DMS 273 (cell line): ENCODE measurements at regions not wholly inside any gene's neighbourhood (a gene's known extent, or its start where the extent isn't known, plus 50 kb on each side); places are given as distances from the start of the nearest gene placed in this dataset.
"Not testable (repeated sequence)": the region's sequence is repeated elsewhere in the genome, so short reads cannot be mapped to it uniquely, and the experiment has no call there.

ENCODE experiments used
- DNase-seq: peaks from one replicate; lab custom pipeline; 2025; ENCODE audit not compliant: unreplicated experiment; lab: John Stamatoyannopoulos, UW

DNA sequence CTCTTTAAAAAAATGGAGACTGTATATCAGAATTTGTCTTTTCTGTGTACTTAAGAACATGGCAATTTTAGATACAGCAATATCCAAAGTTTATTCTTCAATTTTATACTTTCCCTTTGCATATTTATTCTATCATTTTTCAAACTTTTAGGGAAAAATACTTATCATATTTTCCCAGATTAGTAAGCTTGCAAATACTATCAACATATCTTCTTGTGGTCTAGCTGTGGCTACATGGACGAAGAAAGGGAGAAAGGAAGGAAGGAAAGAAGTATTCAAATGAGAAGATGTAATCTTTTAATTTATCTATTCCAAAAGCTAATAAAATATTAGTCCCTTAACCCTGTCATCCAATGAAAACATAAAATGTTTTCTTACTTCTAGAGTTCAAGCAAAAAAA lies 797.8 kb upstream of the GALNTL6 start:
- no peak for DNase-seq

DNA sequence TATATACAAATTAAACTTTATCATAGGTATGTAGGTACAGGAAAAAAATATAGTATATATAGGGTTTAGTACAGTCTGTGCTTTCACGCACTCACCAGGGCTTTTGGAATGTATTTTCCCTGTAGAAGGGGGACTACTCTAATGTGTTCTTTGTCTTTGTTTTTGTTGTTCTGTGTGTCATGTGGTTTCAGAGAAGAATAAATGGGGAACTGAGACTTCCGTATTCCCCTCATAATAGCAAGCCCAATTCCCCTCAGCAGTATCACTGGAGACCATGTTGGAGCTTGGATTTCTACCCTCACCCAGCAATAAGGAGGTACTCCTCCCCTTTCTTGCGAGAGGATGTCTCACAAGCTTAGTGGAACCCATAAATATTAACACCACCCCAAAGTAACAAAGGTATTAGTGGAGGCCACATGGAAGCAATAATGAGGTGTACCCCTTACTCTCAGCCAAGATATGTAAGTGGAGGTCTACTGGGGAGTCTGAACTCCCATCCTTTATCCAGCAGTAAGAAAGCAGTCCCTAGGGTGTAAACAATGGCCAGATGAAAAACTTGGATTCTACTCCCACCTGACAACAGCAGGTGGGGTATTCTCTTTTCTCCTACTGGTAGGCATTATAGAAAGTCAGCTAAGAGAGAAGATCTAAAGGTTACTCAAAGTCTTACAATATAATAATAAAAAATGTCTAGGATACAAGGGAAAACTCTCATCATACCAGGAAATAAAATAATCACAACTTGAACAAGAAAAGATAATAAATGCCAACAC lies 805.4 kb upstream of the GALNTL6 start:
- DNase-seq: no peak

DNA sequence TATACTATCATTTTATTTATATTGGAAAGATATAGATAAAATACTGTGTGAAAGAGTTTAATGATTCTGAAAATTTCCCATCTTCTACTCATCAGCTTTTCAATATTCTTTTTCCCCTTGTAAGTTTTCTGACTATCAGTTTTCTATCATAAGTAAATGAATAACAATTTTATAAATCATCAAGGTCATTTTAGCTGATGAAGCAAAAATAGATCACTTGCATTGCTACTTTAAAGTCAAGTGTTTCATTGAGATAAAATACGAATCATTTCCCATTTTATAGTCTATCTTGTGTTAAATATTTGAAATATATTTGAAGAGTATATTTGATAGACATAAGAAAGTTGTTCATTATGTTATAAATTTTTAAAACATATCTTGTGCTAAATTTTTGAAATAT lies 811.0 kb upstream of the GALNTL6 start:
- no peak for DNase-seq

DNA sequence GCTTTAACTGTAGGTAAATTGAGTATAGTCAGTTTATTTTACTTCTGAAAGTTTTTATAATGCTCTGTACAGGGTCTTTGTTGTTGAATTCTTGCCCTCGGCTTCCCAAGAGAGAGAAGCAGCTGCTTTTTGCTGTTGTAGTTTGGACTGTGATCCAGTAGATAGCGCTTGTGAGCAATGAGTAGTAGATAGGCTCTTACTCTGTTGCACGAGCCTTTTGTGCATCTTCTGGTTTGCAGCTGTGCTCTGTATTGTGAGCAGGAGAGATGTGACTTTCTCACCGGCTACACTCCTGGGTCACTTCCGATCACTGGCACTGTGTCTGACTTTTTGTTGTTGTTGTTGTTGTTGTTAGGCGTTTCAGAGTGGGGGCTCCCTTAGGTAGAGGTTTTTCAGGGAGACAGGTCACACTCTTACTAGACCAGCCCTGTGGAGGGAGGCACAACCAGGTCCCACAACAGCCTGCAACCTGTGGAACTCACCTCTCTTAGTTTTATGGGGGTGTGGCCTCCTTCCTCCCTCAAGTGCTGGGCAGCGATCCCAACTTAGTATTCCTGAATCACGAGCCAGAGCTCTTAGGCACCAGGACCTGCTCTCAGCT lies 822.1 kb upstream of the GALNTL6 start:
- DNase-seq: peak; percentile 41

DNA sequence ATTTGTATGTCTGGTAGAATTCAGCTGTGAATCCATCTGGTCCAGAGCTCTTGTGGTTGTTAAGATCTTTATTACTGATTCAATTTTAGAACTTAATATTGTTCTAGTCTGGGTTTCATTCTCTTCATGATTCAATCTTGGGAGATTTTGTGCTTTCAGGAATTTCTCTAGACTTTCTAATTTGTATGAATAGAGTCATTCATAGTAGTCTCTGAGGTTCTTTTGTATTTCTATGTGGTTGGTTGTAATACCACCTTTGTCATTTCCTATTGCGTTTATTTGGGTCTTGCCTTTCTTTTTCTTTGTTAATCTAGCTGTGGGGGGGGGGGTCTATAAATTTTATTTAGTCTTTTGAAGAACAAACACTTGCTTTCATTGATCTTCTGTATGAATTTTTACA lies 824.8 kb upstream of the GALNTL6 start:
- no peak for DNase-seq

DNA sequence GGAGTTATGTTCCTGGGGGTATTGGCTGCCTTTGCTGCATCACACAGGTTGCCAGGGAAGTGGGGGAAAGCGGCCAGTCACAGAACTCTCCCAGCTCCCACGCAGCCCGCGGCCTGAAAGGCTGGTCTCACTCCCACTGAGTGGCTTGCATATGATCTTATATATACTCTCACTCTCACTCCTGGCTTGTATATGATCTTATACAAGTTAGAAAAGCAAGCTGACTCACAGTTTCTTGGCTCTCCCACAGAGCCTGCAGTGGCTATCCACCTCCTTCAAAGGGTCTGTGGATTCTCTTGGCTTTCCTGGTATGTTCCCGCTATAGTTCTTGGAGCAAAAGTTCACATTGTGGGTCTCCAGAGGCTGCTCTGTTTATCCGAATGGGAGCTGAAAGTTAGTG lies 833.5 kb upstream of the GALNTL6 start:
- no peak for DNase-seq

DNA sequence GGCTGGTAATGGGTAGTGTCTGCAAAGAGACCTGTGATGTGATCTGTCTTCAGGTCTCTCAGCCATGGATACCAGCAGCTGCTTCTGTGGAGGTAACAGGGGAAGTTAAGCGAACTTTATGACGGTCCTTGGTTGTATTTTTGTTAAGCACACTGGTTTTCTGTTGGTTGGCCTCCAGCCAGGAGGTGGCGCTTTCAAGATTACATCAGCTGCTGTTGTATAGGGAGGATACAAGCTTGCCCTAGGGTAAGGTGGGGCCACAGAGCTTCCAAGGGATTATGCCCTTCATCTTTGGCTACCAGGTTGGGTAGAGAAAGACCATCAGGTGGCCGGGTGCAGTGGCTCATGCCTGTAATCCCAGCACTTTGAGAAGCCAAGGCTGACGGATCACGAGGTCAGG lies 834.2 kb upstream of the GALNTL6 start:
- no peak for DNase-seq

DNA sequence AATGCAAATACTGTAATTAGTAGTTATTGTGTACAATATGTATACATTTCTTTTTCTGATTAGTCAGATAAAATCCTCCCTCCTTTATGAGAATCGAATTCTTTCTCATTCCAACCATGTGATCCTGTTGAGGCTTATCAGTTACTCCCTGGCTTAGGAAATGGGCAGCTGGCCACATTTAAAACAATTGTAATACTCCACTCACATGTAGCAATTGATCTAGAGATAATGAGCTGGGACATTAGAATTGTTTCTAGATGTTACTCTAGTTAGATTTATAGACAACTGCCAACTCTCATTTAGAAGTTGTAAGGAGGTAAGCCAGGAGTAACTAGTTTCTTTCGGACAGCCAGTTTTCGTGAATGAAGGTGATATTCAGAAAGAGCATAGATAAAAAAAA lies 859.3 kb upstream of the AADAT start:
- DNase-seq: no peak

DNA sequence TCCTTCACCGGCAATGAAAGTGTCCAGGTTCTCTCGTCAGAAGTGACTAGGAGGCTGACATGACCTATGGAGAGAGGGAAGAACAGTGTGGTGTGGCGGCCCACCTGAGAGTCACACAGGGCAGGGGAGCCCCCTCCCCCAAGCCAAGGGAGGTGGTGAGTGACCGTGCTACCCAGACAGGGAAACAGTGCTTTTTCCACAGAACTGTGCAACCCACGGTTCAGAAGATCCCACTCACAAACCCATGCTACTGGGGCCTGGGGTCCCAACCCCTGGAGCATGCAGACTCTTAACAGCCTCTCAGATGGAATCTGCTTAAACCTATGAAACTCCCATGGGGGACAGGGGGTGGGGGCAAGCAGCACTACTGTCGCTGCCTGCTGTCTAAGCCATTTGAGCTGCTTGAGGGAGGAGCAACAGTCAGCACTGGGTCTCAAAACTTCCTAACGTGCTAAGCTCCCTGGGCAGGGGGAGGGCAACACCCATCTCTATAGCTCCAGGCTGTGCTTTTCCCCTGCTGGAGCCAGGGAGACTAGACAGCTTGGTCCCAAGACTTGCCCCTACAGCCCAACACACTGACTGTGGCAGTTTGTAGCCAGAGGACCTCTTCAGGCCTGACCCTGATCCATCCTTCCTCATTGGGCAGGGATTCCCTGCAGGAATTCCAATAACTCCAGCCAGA lies 850.4 kb upstream of the AADAT start:
- no peak for DNase-seq

DNA sequence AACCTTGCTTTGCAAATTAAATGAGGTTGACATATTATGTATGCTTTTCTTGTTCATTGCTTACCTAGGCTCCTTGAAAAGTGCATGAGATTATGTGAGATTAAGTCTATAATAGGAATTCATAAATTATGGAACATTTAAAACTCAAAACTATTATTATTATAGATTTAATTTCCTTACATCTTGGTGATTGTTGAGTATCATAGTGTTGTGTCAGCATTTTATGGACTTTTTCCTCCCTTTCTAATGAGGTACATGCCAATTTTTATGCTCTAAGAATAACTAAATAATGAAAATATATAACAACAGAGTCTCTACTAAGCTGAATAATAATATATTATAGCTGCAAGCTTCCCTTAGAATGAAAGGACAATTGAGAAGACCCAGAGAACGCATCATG lies 848.8 kb upstream of the AADAT start:
- DNase-seq: no peak

DNA sequence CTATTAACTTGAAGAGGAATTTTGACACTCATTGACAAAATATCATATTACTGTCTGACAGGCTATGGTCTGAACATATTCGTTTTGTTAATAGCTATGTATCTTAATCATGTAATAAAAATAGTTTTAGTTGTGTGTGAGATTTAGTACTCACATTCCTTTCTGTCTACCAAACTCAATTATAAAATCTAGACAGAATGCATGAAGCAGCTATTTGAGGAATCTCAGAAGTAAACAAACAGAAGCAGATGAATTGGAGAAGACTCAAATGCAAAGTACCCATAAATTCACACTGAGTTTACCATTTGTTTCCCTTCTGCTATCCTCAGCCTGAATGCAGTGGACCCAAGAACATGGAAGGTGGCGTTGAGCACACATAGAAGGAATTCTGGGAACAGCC lies 841.6 kb upstream of the AADAT start:
- no peak for DNase-seq

DNA sequence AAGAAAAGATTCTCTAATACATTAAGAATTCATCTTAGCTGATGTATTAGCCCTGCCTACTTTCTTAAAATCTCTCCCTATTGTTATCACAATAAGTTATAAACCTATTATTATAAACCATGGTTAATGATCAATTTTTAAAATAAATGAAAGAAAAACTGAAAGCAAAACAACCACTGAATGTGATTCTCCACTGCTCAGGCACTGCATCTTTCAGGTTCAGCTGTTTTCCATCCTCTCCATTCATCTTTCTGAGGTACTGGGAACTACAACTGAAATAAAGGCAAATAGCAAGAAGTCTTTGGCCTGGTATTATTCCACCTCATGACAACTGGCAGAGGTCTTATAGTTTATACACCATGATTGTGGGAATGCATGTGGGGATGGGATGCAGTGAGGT lies 798.9 kb upstream of the AADAT start:
- DNase-seq: no peak

DNA sequence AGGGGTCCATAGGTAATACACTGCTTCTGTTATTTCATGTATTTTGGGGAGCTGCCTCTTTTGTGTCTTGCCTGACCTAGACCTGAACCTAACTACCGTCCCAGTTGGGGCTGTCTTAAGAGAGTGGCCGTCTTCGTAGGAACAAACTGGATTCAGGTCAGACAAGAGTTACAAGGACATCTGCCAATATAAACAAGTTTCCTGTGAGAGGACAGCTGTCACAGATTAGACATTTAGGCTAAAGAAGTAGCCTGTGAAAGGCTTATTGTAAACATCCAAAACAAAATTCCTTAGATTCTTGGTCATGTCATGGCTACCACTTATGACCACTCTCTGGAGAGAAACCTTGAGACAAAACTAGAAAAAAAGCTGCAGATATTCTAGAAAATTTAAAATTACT lies 797.6 kb upstream of the AADAT start:
- no peak for DNase-seq

DNA sequence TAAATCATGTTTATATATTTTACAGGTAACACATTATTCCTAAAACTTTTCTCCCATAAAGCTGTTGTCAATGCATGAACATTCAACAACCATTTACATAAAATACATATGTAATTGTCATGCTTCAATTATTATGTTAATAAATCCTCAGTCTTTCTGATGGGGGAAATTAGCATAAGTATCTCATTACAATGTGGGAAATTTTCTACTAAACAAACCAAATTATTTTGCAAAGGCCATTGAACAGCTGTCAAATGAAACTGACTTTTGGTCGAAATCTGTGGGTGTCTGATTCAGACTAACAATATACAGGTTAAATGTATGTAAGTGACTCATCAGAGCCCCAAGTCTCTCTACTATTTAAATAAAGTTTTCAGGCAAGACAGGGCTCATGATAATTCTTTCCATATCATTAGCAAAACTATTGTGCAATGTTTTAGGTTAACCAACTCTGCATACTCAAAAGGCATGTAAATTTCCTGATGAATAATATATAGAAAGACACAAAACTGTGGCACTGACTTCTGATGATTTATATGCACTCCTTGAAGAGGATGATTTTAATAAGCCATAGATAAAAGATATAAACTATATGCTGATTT lies 795.3 kb upstream of the AADAT start:
- no peak for DNase-seq

DNA sequence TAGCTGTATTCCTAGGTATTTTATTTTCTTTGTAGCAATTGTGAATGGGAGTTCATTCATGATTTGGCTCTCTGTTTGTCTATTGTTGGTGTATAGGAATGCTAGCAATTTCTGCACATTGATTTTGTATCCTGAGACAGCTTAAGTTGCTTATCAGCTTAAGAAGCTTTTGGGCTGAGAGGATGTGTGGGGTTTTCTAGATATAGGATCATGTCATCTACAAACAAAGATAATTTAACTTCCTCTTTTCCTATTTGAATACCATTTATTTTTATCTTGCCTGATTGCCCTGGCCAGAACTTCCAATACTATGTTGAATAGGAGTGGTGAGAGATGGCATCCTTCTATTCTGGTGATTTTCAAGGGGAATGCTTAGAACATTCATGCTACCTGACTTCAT lies 791.9 kb upstream of the AADAT start:
- DNase-seq: not testable (repeated sequence)

DNA sequence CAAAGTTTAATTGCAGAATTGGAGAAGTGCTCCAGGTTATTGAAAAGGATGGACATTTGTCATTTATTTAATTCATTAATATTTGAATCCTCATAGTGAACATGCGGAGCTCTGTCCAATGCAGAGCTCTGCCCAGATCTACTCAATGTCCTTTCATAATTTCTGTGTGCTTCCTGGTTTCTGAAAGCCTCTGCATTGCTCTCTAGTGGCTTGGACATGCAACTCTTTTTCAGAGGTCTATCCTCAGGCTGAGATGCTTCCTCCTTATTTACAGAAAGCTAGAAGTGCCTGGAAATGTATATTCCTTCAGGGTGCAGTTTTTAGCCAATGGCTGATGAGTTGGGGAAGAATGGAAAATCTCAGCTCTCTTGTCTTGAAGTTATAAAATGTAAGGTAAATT lies 786.1 kb upstream of the AADAT start:
- DNase-seq: no peak

DNA sequence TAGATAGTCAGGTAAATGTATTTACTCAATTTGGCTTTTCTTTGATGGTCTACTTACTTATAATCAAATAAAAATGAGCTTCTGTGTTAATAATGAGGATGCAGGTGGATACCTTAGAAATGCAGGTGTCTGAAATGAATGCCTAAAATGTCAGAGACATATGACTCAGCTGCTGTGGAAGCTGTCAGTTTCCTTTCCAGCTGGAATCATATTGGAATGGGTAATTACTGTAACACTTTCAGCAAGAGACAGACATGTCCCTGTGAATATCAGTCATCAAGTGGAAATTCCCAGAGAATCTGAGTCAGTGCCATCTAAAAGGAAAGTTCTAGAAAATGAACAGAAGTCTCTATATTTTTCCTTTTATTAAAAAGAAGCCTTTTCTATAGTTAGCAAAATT lies 783.0 kb upstream of the AADAT start:
- DNase-seq: no peak

DNA sequence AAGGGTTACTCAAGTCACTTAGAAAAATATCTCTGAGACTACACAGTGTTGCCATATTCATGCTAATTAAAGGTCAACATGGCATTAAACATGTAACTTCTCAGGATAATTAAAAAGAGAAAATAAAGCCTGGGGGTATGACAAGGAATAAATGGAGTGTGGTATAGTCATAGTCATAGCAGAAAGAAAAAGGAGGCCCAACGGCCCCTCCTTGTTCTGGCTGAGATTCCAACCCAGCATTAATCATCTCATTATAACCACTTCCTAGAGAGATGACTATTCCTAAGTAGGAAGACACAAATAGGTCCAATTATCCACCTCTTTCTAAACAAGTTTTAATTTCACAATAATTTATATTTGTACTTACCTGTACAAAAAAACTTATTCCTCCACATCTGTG lies 778.4 kb upstream of the AADAT start:
- no peak for DNase-seq

DNA sequence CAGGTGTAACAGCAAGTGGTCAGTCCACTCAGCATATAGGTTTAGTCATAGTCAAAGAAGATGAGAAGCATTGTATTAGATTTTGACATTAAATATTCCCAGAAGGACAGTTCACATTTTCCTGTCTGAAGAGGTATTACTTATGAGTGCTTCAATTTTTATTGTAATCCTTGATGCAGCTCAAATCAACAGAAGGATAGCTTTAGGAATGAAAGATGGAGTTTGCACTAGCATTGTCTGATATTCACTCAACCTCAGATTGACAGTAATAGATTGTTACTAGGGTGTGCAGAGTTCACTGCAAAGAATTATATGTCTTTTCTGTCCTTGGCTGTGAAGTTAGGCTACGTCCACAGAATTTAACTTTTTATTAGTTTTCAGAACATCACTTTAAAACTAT lies 764.3 kb upstream of the AADAT start:
- DNase-seq: no peak

DNA sequence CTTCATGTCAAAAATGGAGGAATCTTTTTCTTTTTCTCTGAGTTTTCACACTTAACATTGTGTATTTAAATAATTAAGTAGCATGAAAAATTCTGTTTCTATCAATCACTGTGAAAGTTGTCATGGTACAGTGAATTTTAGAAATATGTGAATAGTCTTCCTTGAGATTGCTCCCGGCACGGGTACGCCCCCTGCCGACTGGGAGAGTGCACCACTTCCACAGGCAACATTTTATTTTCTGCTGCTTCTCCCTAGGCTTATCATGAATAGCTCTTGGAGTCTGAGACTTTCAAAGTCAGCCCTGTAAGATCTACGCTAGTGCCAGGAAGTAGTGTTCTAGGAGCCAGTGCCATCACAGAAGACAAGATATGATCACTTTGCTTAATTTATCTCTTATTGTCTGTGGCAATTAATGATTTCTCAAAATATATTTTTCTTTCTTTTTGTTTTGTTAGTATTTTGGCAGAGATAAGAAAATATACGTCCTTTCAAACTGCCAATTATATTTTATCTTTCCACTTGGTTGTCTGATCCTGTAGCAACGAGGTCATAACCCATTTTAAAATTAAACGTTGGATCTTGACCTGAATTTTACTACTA lies 763.8 kb upstream of the AADAT start:
- peak; percentile 59 for DNase-seq

DNA sequence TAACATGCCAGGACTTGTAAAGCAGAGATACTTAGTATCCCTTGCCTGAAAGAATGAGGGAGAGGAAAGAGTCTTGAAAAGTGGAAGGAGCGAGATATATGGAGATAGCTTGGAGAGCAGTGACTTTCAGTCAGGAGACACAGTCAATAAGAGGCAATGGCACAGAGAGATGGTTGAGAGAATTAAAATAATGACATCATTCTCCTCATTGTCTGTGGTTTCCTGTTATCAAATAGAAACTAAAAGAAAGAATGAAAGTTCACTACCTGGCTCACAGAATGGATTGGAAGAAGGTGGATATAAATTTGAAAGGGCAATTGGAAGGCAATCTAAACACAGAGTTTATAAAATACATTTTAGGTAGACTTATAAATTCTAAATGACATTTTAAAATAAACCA lies 760.2 kb upstream of the AADAT start:
- no peak for DNase-seq
